Karpas-422 (cell line): ENCODE measurements at regions not wholly inside any gene's neighbourhood (a gene's known extent, or its start where the extent isn't known, plus 50 kb on each side); places are given as distances from the start of the nearest gene placed in this dataset.
"Not testable (repeated sequence)": the region's sequence is repeated elsewhere in the genome, so short reads cannot be mapped to it uniquely, and the experiment has no call there.

Experiments used
- DNase-seq: peaks from one replicate; pipeline ENCODE4 v3.0.0-alpha.2; 2015
- H2AFZ ChIP-seq: fragments of 200-600 bp; sonication (generic); 2 replicates; pipeline ENCODE4 v1.6.1; 2014; ENCODE audit warnings: antibody characterized with exemption, low read length, mixed read lengths
- H3K27ac ChIP-seq: fragments of 200-600 bp; sonication (generic); 2 replicates; pipeline ENCODE4 v1.5.1; 2014; ENCODE audit warnings: mild to moderate bottlenecking, low read length, moderate library complexity
- H3K27me3 ChIP-seq: fragments of 200-600 bp; sonication (generic); 2 replicates; pipeline ENCODE4 v1.6.1; 2014; ENCODE audit warnings: low read length, mixed read lengths
- H3K36me3 ChIP-seq: fragments of 200-600 bp; sonication (generic); 2 replicates; pipeline ENCODE4 v1.6.1; 2014; ENCODE audit warnings: low read length, mixed read lengths; ENCODE audit not compliant: insufficient read depth
- H3K4me1 ChIP-seq: fragments of 200-600 bp; sonication (generic); 2 replicates; pipeline ENCODE4 v1.6.1; 2014; ENCODE audit warnings: mild to moderate bottlenecking, low read length, mixed read lengths
- H3K4me2 ChIP-seq: fragments of 200-600 bp; sonication (generic); 2 replicates; pipeline ENCODE4 v1.6.1; 2014; ENCODE audit warnings: low read length, low read depth, mild to moderate bottlenecking; ENCODE audit not compliant: poor library complexity, severe bottlenecking
- H3K4me3 ChIP-seq: fragments of 200-600 bp; sonication (generic); 2 replicates; pipeline ENCODE4 v1.5.1; 2014; ENCODE audit warnings: mild to moderate bottlenecking, antibody characterized with exemption, low read length, mixed read lengths
- H3K79me2 ChIP-seq: fragments of 200-600 bp; sonication (generic); 2 replicates; pipeline ENCODE4 v1.6.1; 2014; ENCODE audit warnings: mild to moderate bottlenecking, low read length, mixed read lengths
- H3K9ac ChIP-seq: fragments of 200-600 bp; sonication (generic); 2 replicates; pipeline ENCODE4 v1.6.0; 2014; ENCODE audit warnings: low read length
- H3K9me2 ChIP-seq: fragments of 200-600 bp; sonication (generic), shearing (Covaris generic); replicated peaks from 2 replicates; pipeline ENCODE4 v1.6.0; 2014; ENCODE audit warnings: mild to moderate bottlenecking, low read length, moderate library complexity; ENCODE audit not compliant: insufficient read depth
- H3K9me3 ChIP-seq: fragments of 300-700, 200-600 bp; sonication (generic); 2 replicates; pipeline ENCODE4 v1.6.1; 2014; ENCODE audit warnings: low read length, mixed read lengths
- H4K20me1 ChIP-seq: fragments of 200-600 bp; sonication (generic); 2 replicates; pipeline ENCODE4 v1.6.1; 2014; ENCODE audit warnings: mild to moderate bottlenecking, antibody characterized with exemption, low read length, low read depth; ENCODE audit not compliant: insufficient read depth

- DNase-seq = no peak
- Histone ChIP-seq H3K4me3 (no peak overlapping the region), H3K9me3 (no peaks in the 10 kb centered on the region), H3K27ac (no peak overlapping the region), H3K27me3 (no peaks in the 10 kb centered on the region), H3K4me1 (no peaks in the 10 kb centered on the region), H3K9me2 (no peaks in the 10 kb centered on the region), H3K4me2 (no peak overlapping the region), H2AFZ (no peak overlapping the region), H3K79me2 (no peaks in the 10 kb centered on the region), H4K20me1 (no peaks in the 10 kb centered on the region), H3K36me3 (no peaks in the 10 kb centered on the region), H3K9ac (no peak overlapping the region)
These were observed 564.0 kb upstream of the KLF4 start for GRCh38 chr9:108053555-108054061.

GRCh38 chr9:108052431-108053080 is 563.0 kb upstream of the KLF4 start:
- H2AFZ ChIP-seq = no peak overlapping the region
- H3K4me3 ChIP-seq = no peak overlapping the region
- DNase-seq = no peak
- H3K27me3 ChIP-seq = no peaks in the 10 kb centered on the region
- no peaks in the 10 kb centered on the region for H3K79me2 ChIP-seq
- H3K9ac ChIP-seq = no peak overlapping the region
- H3K36me3 ChIP-seq = no peaks in the 10 kb centered on the region
- H3K27ac ChIP-seq = no peak overlapping the region
- H3K4me1 ChIP-seq = no peaks in the 10 kb centered on the region
- no peak overlapping the region for H3K4me2 ChIP-seq
- no peaks in the 10 kb centered on the region for H4K20me1 ChIP-seq
- no peaks in the 10 kb centered on the region for H3K9me2 ChIP-seq
- no peaks in the 10 kb centered on the region for H3K9me3 ChIP-seq

- Histone ChIP-seq H3K27ac (no peak overlapping the region), H3K9me3 (no peaks in the 10 kb centered on the region), H3K36me3 (no peaks in the 10 kb centered on the region), H3K27me3 (no peaks in the 10 kb centered on the region), H3K4me3 (no peak overlapping the region), H3K9me2 (no peaks in the 10 kb centered on the region), H3K9ac (no peak overlapping the region), H3K4me2 (no peak overlapping the region), H4K20me1 (no peaks in the 10 kb centered on the region), H2AFZ (no peak overlapping the region), H3K4me1 (no peaks in the 10 kb centered on the region), H3K79me2 (no peaks in the 10 kb centered on the region)
- DNase-seq = no peak
These were observed 561.3 kb upstream of the KLF4 start for GRCh38 chr9:108050894-108051293.

GRCh38 chr9:108049671-108050494 is 560.3 kb upstream of the KLF4 start:
- no peak overlapping the region for H3K9ac ChIP-seq
- H3K27ac ChIP-seq = no peak overlapping the region
- no peaks in the 10 kb centered on the region for H3K79me2 ChIP-seq
- H3K9me2 ChIP-seq = no peaks in the 10 kb centered on the region
- no peak overlapping the region for H3K4me2 ChIP-seq
- no peaks in the 10 kb centered on the region for H3K27me3 ChIP-seq
- no peaks in the 10 kb centered on the region for H3K4me1 ChIP-seq
- H3K36me3 ChIP-seq = no peaks in the 10 kb centered on the region
- H3K4me3 ChIP-seq = no peak overlapping the region
- no peaks in the 10 kb centered on the region for H3K9me3 ChIP-seq
- no peak for DNase-seq
- no peak overlapping the region for H2AFZ ChIP-seq
- no peaks in the 10 kb centered on the region for H4K20me1 ChIP-seq

- no peaks in the 10 kb centered on the region for H3K4me1 ChIP-seq
- no peak overlapping the region for H3K4me2 ChIP-seq
- H3K9me2 ChIP-seq = no peaks in the 10 kb centered on the region
- H4K20me1 ChIP-seq = no peaks in the 10 kb centered on the region
- H2AFZ ChIP-seq = no peak overlapping the region
- H3K36me3 ChIP-seq = no peaks in the 10 kb centered on the region
- DNase-seq = no peak
- peaks cover 3% of the 10 kb centered on the region; the same call in 1 of the 2 replicates for H3K9me3 ChIP-seq
- H3K4me3 ChIP-seq = no peak overlapping the region
- H3K27me3 ChIP-seq = no peaks in the 10 kb centered on the region
- no peak overlapping the region for H3K27ac ChIP-seq
- no peaks in the 10 kb centered on the region for H3K79me2 ChIP-seq
- no peak overlapping the region for H3K9ac ChIP-seq
These were observed 559.5 kb upstream of the KLF4 start for GRCh38 chr9:108049026-108049607.

GRCh38 chr9:108048406-108049025 is 558.9 kb upstream of the KLF4 start:
- peaks cover 9% of the 10 kb centered on the region; the same call in 1 of the 2 replicates for H3K9me3 ChIP-seq
- no peak overlapping the region for H3K4me2 ChIP-seq
- H3K79me2 ChIP-seq = no peaks in the 10 kb centered on the region
- H3K36me3 ChIP-seq = no peaks in the 10 kb centered on the region
- no peaks in the 10 kb centered on the region for H3K4me1 ChIP-seq
- H2AFZ ChIP-seq = no peak overlapping the region
- no peak overlapping the region for H3K9ac ChIP-seq
- no peak overlapping the region for H3K4me3 ChIP-seq
- no peaks in the 10 kb centered on the region; the same call in 1 of the 2 replicates for H3K27me3 ChIP-seq
- no peaks in the 10 kb centered on the region for H3K9me2 ChIP-seq
- no peak overlapping the region for H3K27ac ChIP-seq
- no peak for DNase-seq
- no peaks in the 10 kb centered on the region for H4K20me1 ChIP-seq

GRCh38 chr9:108047777-108048176 is 558.2 kb upstream of the KLF4 start:
- H3K4me3 ChIP-seq, H3K27me3 ChIP-seq, H3K4me2 ChIP-seq, H3K4me1 ChIP-seq, H2AFZ ChIP-seq, H3K9me2 ChIP-seq, DNase-seq, H3K9ac ChIP-seq, H3K27ac ChIP-seq, H3K36me3 ChIP-seq, H4K20me1 ChIP-seq, H3K79me2 ChIP-seq: not testable (repeated sequence)
- peaks cover 12% of the 10 kb centered on the region; the same call in 1 of the 2 replicates for H3K9me3 ChIP-seq

GRCh38 chr9:108047264-108047663 is 557.7 kb upstream of the KLF4 start:
- Histone ChIP-seq H3K27ac (no peak overlapping the region), H4K20me1 (no peaks in the 10 kb centered on the region), H3K4me1 (no peaks in the 10 kb centered on the region), H3K9me3 (peaks cover 12% of the 10 kb centered on the region; the same call in 1 of the 2 replicates), H3K4me2 (no peak overlapping the region), H3K36me3 (no peaks in the 10 kb centered on the region), H3K9me2 (no peaks in the 10 kb centered on the region), H3K79me2 (no peaks in the 10 kb centered on the region), H3K9ac (no peak overlapping the region), H2AFZ (no peak overlapping the region), H3K4me3 (no peak overlapping the region), H3K27me3 (no peaks in the 10 kb centered on the region; the same call in 1 of the 2 replicates)
- no peak for DNase-seq
